ENCODE measurements at regions not wholly inside any gene's neighbourhood (a gene's known extent, or its start where the extent isn't known, plus 50 kb on each side); places are given as distances from the start of the nearest gene placed in this dataset.

GRCh38 chr9:11792870-11793269 lies 900.3 kb upstream of the TYRP1 start:
- no peak overlapping the region for H2AFZ ChIP-seq (ENCODE audit: low read depth, low read length)
- no peaks in the 10 kb centered on the region for H3K9me1 ChIP-seq (replicated peaks; ENCODE audit: control insufficient read depth, extremely low read depth, insufficient read depth, low read length)
- intact Hi-C loops (cut with micrococcal nuclease), result no loop called here
- no peak overlapping the region for H3K27ac ChIP-seq (ENCODE audit: insufficient read depth, low read depth, low read length)
- TF ChIP-seq POLR2AphosphoS5 (IDR thresholded peaks at IDR 0.05; ENCODE audit: insufficient read depth, low read depth, low read length) (no peak), MAX (IDR thresholded peaks at IDR 0.05; ENCODE audit: insufficient read depth, insufficient read length) (no peak), FOS (IDR thresholded peaks at IDR 0.05; ENCODE audit: borderline replicate concordance, insufficient read depth, low read length) (no peak), CTCF (IDR thresholded peaks at IDR 0.05; ENCODE audit: extremely low read depth in 1 of 2, insufficient read depth in 1 of 2, low read depth in 1 of 2, low read length in 2 of 2) (no peak), POLR2A (IDR thresholded peaks at IDR 0.05; ENCODE audit: low read depth, low read length) (no peak), GATA2 (IDR thresholded peaks at IDR 0.05; ENCODE audit: insufficient read depth, insufficient read length, low read depth, low read length) (no peak), MYC (IDR thresholded peaks at IDR 0.05; ENCODE audit: low read depth, low read length) (no peak), EZH2 (IDR thresholded peaks at IDR 0.05; ENCODE audit: borderline replicate concordance, low read depth, low read length, severe bottlenecking) (no peak), JUN (IDR thresholded peaks at IDR 0.05; ENCODE audit: borderline replicate concordance, insufficient read depth, insufficient read length, low read depth) (no peak)
- ChIA-PET POLR2A (no interaction called here), CTCF (interaction anchor here (0.7 kb wide), 1 partner anchor 8 kb away, joined by 3 read pairs; no protein-coding TSS in a partner anchor)
- no peak for DNase-seq (ENCODE audit: low read depth, low spot score)
- H4K20me1 ChIP-seq (replicated peaks; ENCODE audit: control insufficient read depth, extremely low read depth, insufficient read depth, low read length), result no peaks in the 10 kb centered on the region
- H3K9ac ChIP-seq (replicated peaks; ENCODE audit: extremely low read depth, insufficient read depth, low read length), result no peak overlapping the region
- H3K9me3 ChIP-seq (replicated peaks; ENCODE audit: control insufficient read depth, insufficient read depth, low read length), result peaks cover 3% of the 10 kb centered on the region
- no peaks in the 10 kb centered on the region for H3K27me3 ChIP-seq (ENCODE audit: control insufficient read depth in 2 of 2, insufficient read depth in 2 of 2, low read length in 2 of 2)
- H3K4me3 ChIP-seq (replicated peaks in 1 of 3; ENCODE audit: insufficient read depth in 1 of 3, low read depth in 1 of 3, low read length in 3 of 3), result no peak overlapping the region
- no peak for FAIRE-seq
- no peaks in the 10 kb centered on the region for H3K36me3 ChIP-seq (ENCODE audit: control insufficient read depth in 2 of 2, extremely low read depth in 1 of 2, insufficient read depth in 2 of 2, low read length in 2 of 2)
- no peak overlapping the region for H3K4me2 ChIP-seq (ENCODE audit: insufficient read depth, low read length)
- dilution Hi-C loops (cut with MboI; ENCODE audit: extremely low pct_ligation_motif_present, low sequenced_read_pairs), result no loop called here
- no TSS peak for BruUV-seq (replicated peaks)
- no peaks in the 10 kb centered on the region for H3K79me2 ChIP-seq (ENCODE audit: control insufficient read depth, insufficient read depth, low read length)
- no peaks in the 10 kb centered on the region for H3K4me1 ChIP-seq (ENCODE audit: control insufficient read depth, extremely low read depth, insufficient read depth, low read length)
